HG03139 (cell line): ENCODE measurements at regions not wholly inside any gene's neighbourhood (a gene's known extent, or its start where the extent isn't known, plus 50 kb on each side); places are given as distances from the start of the nearest gene placed in this dataset.
"Not testable (repeated sequence)": the region's sequence is repeated elsewhere in the genome, so short reads cannot be mapped to it uniquely, and the experiment has no call there.

Experiments used
- ATAC-seq: cut with Tn5 transposase; IDR thresholded peaks from one replicate; pipeline ENCODE4 v1.9.1; 2021; ENCODE audit not compliant: unreplicated experiment

DNA sequence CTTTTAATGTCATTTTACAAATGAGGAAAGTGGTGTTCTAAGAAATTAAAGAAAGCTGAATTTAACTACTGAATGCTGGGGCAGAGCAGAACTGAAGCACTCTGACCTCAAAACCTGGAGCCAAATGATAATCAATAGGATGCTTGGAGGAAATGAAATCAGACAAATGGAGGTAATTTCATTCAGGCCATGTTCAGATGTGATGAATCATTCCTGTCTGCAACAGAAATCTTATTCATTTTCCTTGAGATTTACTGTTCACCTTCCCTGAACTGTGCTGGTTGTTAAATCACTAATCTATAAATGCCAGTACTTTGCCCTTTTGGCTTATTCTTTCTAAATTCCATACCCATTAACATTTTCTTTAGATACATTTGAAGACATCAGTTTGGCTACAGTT, 85.6 kb upstream of the SNX7 start:
- no peak for ATAC-seq

DNA sequence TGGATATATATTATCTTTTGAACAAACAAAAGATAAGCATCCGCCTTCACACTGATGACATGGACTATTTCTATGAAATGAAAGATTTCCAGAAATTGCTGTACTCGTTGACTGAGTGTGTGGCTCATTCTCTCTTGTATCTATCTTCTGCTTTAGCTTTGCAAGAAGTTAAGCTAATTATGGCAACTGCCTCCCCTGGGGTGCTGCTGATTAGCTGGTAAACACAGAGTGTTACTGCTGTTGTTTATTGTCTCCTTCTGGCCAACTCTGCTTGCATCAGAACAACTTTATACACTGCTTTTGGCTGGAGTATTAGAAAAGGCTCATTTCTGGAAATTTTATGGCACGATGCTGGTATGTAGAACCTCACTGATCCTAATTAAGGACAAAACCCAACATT, 95.6 kb upstream of the SNX7 start:
- no peak for ATAC-seq

GRCh38 chr1:98559291-98559690, 102.2 kb upstream of the SNX7 start:
- ATAC-seq, result no peak

- no peak for ATAC-seq
Measured at GRCh38 chr1:98557895-98558294, 103.6 kb upstream of the SNX7 start.

GRCh38 chr1:98556521-98557158, 104.9 kb upstream of the SNX7 start:
- ATAC-seq, result no peak

DNA sequence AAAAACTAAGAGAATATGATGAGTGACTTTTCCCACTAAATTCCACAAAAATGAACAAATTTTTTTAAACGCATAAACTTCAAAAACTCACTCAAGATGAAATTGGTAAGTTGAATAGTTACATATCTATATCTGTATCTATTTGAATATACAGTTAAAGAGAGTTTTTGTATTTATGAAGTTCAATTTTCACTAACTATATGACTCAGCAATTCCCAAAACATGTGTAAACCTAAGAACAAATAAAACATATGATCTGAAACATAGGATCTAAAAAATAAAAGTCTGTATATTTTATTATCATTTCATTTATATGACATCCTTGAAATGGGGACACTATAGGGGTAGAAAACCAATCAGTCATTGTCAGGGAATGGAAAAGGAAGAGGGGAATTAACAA, 105.7 kb upstream of the SNX7 start:
- ATAC-seq, result no peak

DNA sequence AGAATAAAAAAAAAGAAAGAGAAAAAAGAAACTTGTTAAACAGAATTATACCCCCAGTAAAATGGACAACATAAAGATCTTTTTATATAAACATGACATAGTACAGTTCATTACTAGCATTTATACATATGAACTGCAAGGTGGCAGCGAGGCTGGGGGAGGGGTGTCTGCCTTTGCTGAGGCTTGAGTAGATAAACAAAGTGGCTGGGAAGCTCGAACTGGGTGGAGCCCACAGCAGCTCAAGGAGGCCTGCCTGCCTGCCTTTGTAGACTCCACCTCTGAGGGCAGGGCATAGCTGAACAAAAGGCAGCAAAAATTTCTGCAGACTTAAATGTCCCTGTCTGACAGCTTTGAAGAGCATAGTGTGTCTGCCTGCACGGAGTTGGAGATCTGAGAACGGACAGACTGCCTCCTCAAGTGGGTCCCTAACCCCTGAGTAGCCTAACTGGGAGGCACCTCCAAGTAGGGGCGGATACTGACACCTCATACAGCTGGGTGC, 108.9 kb upstream of the SNX7 start:
- ATAC-seq, result not testable (repeated sequence)

GRCh38 chr1:98550076-98550475, 111.4 kb upstream of the SNX7 start:
- no peak for ATAC-seq

DNA sequence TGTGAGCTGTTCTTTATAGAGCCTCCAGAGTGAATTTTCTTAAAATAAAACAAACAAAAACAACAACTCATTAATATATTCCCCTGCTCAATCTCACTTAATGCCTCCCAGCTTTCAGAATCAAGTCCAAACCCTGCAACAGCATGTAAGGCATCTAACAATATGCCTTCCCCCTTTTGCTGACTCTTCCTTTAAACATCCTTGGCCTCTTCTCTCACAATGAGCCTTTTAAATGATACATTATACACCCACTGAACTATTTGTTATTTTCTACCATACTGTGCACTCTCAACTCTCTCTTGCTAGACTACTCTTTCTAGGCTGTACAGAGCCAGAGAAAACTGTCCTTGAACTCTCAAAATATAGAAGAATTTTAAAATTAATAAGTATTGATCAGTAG, 115.2 kb upstream of the SNX7 start:
- ATAC-seq, result no peak

DNA sequence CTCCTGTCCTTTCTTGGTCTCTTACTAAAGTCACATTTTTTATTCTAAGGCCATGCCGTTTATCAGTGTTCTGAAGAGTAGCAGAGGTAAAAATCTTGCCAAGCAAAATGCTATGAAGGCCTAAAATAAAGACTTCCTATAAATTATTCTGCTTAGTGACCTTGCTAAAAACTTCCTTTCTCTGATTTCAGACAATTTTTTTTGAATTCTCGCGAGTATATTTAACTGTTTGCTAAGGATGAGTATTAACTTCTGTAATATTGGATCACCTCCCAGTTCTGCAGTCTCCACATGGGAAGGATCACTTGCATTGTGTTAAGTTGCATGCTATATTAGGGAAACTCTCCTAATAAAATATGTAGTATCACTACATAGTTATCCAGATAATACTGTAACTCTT, 123.4 kb upstream of the SNX7 start:
- ATAC-seq, result no peak

- ATAC-seq, result no peak
Measured at GRCh38 chr1:98523256-98523655, 138.3 kb upstream of the SNX7 start.

- ATAC-seq, result no peak
Measured at GRCh38 chr1:98516306-98516705, 145.2 kb upstream of the SNX7 start.

DNA sequence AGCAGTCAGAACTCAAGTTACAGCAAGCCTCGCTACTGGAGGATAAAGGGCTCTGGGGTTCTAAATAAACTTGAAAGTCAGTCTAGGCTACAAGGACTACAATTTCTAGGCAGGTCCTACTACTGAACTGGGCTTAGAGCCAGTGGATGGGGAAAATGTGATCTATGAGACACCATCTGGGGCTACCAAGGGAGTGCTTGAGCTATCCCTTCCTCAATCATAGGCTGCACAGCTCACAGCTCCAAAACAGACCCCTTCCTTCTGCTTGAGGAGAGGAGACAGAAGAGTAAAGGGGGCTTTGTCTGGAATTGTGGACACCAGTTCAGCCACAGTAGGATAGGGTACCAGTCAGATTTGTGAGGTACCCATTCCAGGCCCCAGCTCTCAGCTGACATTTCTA, 145.8 kb upstream of the SNX7 start:
- ATAC-seq, result no peak

- not testable (repeated sequence) for ATAC-seq
Measured at GRCh38 chr1:98512216-98512615, 149.3 kb upstream of the SNX7 start.

DNA sequence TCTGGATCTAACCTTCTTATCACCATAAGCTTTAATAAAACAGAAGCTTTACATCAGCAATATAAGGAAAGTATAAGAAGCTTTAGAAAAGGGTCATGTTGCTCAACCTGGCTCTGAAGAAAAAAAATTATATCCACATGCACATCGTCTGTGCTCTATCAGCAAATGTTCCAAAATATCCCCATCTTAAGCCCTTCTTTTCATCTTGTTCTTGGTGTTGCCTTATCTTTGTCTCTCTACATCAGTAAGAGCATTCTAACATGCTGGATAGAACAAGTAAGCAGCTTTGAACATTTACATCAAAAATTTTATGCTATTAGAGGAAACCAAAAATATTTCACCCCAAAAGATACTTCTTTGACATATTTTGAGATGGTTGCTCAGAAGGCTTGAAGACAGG, 157.8 kb upstream of the SNX7 start:
- no peak for ATAC-seq

GRCh38 chr1:98502937-98503336, 158.6 kb upstream of the SNX7 start:
- ATAC-seq, result no peak

- no peak for ATAC-seq
Measured at GRCh38 chr1:98500324-98500723, 161.2 kb upstream of the SNX7 start.

DNA sequence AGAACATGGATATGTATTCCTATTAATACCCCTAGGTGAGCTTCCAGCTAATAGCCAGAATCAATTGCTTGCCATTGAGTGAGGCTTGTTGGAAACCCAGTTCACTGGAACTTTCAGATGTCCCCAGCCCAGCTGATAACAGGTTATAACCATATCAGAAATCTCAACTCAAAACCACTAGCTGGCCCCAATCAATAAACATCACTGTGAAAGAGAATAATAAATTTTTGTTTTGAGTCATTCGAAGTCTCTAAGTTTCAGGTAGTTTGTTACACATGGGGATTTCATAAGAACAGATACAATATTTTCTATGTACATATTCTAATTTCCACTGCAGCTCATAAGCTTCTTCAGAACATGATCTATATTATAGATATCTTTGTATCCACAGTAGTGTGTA, 162.9 kb upstream of the SNX7 start:
- ATAC-seq, result no peak

- no peak for ATAC-seq
Measured at GRCh38 chr1:98497497-98497896, 164.0 kb upstream of the SNX7 start.

DNA sequence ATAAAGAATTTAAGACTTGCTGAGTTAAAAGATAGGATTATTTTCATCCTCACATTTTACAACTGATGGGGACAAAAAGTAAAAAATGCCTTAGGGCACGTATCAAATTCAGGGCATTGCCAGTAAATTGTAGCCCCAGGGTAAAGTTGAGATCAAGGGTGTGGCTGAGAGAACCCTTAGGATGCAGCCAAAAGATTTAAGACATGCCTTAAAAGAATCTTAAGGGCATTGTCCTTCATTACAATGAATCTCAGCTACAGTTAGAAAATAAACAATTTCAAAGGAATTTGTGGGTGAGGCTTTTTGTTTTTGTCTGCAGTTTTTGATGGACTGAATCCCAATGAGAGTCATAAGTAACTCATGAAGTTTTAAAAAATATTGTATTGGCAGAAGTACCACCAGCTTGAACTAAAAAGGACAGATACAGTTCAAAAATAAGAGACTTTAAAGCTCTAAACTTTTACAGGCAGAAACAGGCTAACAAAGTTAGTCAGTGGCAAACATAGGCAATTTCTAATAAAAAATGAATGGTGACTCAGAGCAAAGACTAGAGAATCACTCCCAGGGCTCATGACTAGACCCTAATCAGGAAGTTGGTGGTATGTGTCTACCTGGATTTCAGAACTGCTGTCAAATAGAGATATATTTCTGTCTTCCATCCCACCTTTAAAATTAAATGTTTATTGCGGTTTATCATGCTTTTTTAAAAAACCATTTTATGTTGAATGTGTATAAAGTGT, 165.1 kb upstream of the SNX7 start:
- no peak for ATAC-seq

GRCh38 chr1:98493469-98493868, 168.1 kb upstream of the SNX7 start:
- ATAC-seq, result no peak

DNA sequence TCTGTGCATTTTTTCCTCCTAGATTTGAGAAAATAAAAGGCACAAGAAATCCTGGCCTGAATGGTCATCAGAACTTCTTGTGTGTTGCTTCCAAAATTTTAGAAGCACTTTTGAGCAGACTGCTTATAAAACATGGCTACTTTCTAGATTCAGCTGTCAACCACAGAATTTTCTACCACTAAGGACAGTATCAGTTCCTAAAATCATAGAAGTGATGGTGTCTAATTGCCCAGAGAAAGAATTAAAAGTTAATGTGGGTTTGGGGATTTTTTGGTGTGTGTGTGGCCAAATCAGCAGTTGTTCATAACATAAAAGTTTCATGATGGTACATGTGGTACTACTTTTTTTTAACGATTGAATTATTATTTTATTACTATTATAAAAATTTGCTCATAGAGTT, 171.4 kb upstream of the SNX7 start:
- no peak for ATAC-seq

DNA sequence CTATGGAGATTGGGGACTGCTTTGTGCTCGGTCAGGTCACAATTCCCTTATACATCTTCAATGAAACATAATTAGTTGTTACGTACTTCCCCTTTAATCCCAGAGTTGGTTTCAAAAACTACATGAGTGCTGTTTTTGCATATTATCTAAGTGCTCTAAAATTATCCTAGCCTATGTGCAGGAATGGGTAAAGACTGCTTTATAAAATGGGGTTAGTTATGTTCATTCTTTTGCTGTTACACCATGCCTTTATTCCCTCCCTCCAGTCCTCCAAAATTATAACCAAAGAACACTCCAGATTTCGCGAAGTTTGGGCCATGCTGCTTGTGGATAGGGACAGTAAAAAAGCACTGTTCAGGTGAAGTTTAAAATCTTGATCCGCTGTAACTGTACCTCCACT, 173.9 kb upstream of the SNX7 start:
- no peak for ATAC-seq
